CD14-positive monocyte (primary cell): ENCODE measurements at regions not wholly inside any gene's neighbourhood (a gene's known extent, or its start where the extent isn't known, plus 50 kb on each side); places are given as distances from the start of the nearest gene placed in this dataset.

ENCODE experiments used
- DNase-seq, 3 donors: peaks; one replicate each; pipeline ENCODE4 v3.0.0-alpha.2; 2011 to 2022
- H2AFZ ChIP-seq: 2 replicates; pipeline ENCODE4 v1.6.0; 2012; ENCODE audit warnings: mild to moderate bottlenecking, low read depth, low read length, inconsistent platforms; ENCODE audit not compliant: insufficient read depth, poor library complexity, severe bottlenecking
- H3K27ac ChIP-seq, 2 donors: 1 replicate in 1 of 2; 2 replicates in 1 of 2; pipeline ENCODE4 v1.5.1; 2012 to 2013; ENCODE audit warnings: low read length in 2 of 2, control low read depth in 1 of 2, inconsistent platforms in 1 of 2, low read depth in 1 of 2, mild to moderate bottlenecking in 1 of 2
- H3K27me3 ChIP-seq, 2 donors: one replicate each; pipeline versions ENCODE4 v1.6.0 to v1.6.1; 2011 to 2013; ENCODE audit warnings: low read length in 2 of 2; ENCODE audit not compliant: control insufficient read depth in 2 of 2, insufficient read depth in 2 of 2
- H3K36me3 ChIP-seq, 2 donors: replicated peaks in 1 of 2; 1 replicate in 1 of 2; 2 replicates in 1 of 2; pipeline versions ENCODE4 v1.5.1 to v1.6.1; 2012 to 2013; ENCODE audit warnings: low read length in 2 of 2, control low read depth in 1 of 2, inconsistent platforms in 1 of 2, mild to moderate bottlenecking in 1 of 2; ENCODE audit not compliant: insufficient read depth in 2 of 2, control insufficient read depth in 1 of 2
- H3K4me1 ChIP-seq, 2 donors: 1 replicate in 1 of 2; 2 replicates in 1 of 2; pipeline versions ENCODE4 v1.5.1 to v1.6.1; 2012 to 2013; ENCODE audit warnings: low read length in 2 of 2, control low read depth in 1 of 2, inconsistent platforms in 1 of 2, mild to moderate bottlenecking in 1 of 2, moderate library complexity in 1 of 2; ENCODE audit not compliant: insufficient read depth in 2 of 2, control insufficient read depth in 1 of 2
- H3K4me2 ChIP-seq: replicated peaks from 2 replicates; pipeline ENCODE3; 2012; ENCODE audit warnings: low read length, moderate library complexity, mild to moderate bottlenecking; ENCODE audit not compliant: poor library complexity, severe bottlenecking; ENCODE audit errors: extremely low read depth
- H3K4me3 ChIP-seq, 3 experiments: fragments of 200-600 bp in 1 of 3; sonication (generic) in 1 of 3; replicated peaks in 1 of 3; 1 replicate in 2 of 3; 2 replicates in 1 of 3; pipeline ENCODE4 v1.5.1; 2011 to 2013; ENCODE audit warnings: low read length in 3 of 3, mild to moderate bottlenecking in 3 of 3, control low read depth in 2 of 3, low read depth in 2 of 3, inconsistent platforms in 1 of 3, moderate library complexity in 1 of 3
- H3K79me2 ChIP-seq: 2 replicates; pipeline ENCODE4 v1.6.0; 2012; ENCODE audit warnings: mild to moderate bottlenecking, control low read depth, inconsistent platforms, low read length, moderate library complexity; ENCODE audit not compliant: insufficient read depth
- H3K9ac ChIP-seq: 2 replicates; pipeline ENCODE4 v1.6.0; 2017; ENCODE audit warnings: low read length, mild to moderate bottlenecking; ENCODE audit not compliant: insufficient read depth, poor library complexity, severe bottlenecking
- H3K9me3 ChIP-seq, 2 donors: replicated peaks in 1 of 2; 1 replicate in 1 of 2; 2 replicates in 1 of 2; pipeline versions ENCODE4 v1.5.1 to v1.6.1; 2012 to 2013; ENCODE audit warnings: low read length in 2 of 2, control low read depth in 1 of 2; ENCODE audit not compliant: control insufficient read depth in 1 of 2, insufficient read depth in 1 of 2
- H4K20me1 ChIP-seq: 2 replicates; pipeline ENCODE4 v1.6.0; 2012; ENCODE audit warnings: mild to moderate bottlenecking, low read length, control low read depth, moderate library complexity; ENCODE audit not compliant: insufficient read depth
- H3K27ac Mint-ChIP-seq, 7 donors: one replicate each; pipeline ENCODE4 v1.8.0; 2020; ENCODE audit warnings: mild to moderate bottlenecking in 7 of 7, mixed read lengths in 7 of 7, moderate library complexity in 6 of 7, inconsistent platforms in 2 of 7
- H3K27me3 Mint-ChIP-seq, 3 donors: one replicate each; pipeline ENCODE4 v1.8.0; 2021 to 2022; ENCODE audit warnings: low read depth in 3 of 3, mild to moderate bottlenecking in 3 of 3, mixed read lengths in 3 of 3, moderate library complexity in 3 of 3, inconsistent platforms in 1 of 3
- H3K36me3 Mint-ChIP-seq, 2 donors: one replicate each; pipeline ENCODE4 v1.8.0; 2020; ENCODE audit warnings: mixed read lengths in 2 of 2, inconsistent platforms in 1 of 2, mild to moderate bottlenecking in 1 of 2
- H3K4me1 Mint-ChIP-seq: one replicate; pipeline ENCODE4 v1.8.0; 2020; ENCODE audit warnings: mild to moderate bottlenecking, mixed read lengths
- H3K4me3 Mint-ChIP-seq, 2 donors: one replicate each; pipeline ENCODE4 v1.8.0; 2020; ENCODE audit warnings: mild to moderate bottlenecking in 2 of 2, mixed read lengths in 2 of 2, moderate library complexity in 1 of 2
- H3K9me3 Mint-ChIP-seq, 7 donors: one replicate each; pipeline ENCODE4 v1.8.0; 2020 to 2022; ENCODE audit warnings: mixed read lengths in 7 of 7, mild to moderate bottlenecking in 6 of 7, moderate library complexity in 6 of 7, inconsistent platforms in 2 of 7
- CTCF ChIP-seq: fragments of 200-600 bp; IDR thresholded peaks from one replicate; pipeline ENCODE4 v1.8.0; 2022; ENCODE audit warnings: antibody characterized with exemption, mild to moderate bottlenecking
- WGBS: methylation state at CpG from one replicate; pipeline ENCODE4 v1.1.5; 2013; ENCODE audit warnings: missing lambda C conversion rate; ENCODE audit not compliant: insufficient coverage; 5-methylcytosine and 5-hydroxymethylcytosine counted together
- intact Hi-C, 2 donors: fragments of 100-400 bp; cut with micrococcal nuclease; formaldehyde crosslinking; loops; one replicate each; pipeline versions ENCODE4 v1.15.0 to v1.15.1; 2023

- intact Hi-C loops, result no loop called here
Measured at GRCh38 chr21:32900814-32901213, 124.9 kb upstream of the OLIG2 start.

GRCh38 chr21:32907521-32907920, 118.2 kb upstream of the OLIG2 start:
- Histone ChIP-seq H3K36me3 (no peaks in the 10 kb centered on the region), H3K9me3 (no peaks in the 10 kb centered on the region), H3K4me3 (no peak overlapping the region), H3K9ac (no peak overlapping the region), H4K20me1 (no peaks in the 10 kb centered on the region), H2AFZ (no peak overlapping the region), H3K27ac (no peak overlapping the region), H3K4me1 (peaks cover 0 to 3% of the 10 kb centered on the region in 2 donors), H3K79me2 (no peaks in the 10 kb centered on the region), H3K4me2 (no peak overlapping the region), H3K27me3 (no peaks in the 10 kb centered on the region)
- whole genome bisulfite sequencing, result 90% methylated on average over 2 of the region's 3 CpGs
- no peak for DNase-seq
- Mint-ChIP-seq H3K27me3 (peaks cover 0 to 15% (median 10%) of the 10 kb centered on the region in 3 donors), H3K36me3 (no peaks in the 10 kb centered on the region), H3K4me3 (no peak overlapping the region), H3K4me1 (no peaks in the 10 kb centered on the region), H3K9me3 (peaks cover 0 to 4% (median 2%) of the 10 kb centered on the region in 7 donors), H3K27ac (no peak overlapping the region)
- no peak for TF ChIP-seq CTCF
- intact Hi-C loops, result no loop called here

More at GRCh38 chr21:32900814-32901213, 124.9 kb upstream of the OLIG2 start:
- Histone ChIP-seq H3K9ac (no peak overlapping the region), H3K4me3 (no peak overlapping the region), H3K9me3 (peaks cover 0 to under 1% of the 10 kb centered on the region in 2 donors), H3K36me3 (no peaks in the 10 kb centered on the region), H3K27me3 (no peaks in the 10 kb centered on the region), H3K4me2 (no peak overlapping the region), H3K27ac (no peak overlapping the region), H4K20me1 (no peaks in the 10 kb centered on the region), H3K79me2 (no peaks in the 10 kb centered on the region), H2AFZ (no peak overlapping the region), H3K4me1 (peaks cover 29 to 38% of the 10 kb centered on the region in 2 donors)
- no peak for DNase-seq
- WGBS, result 100% methylated on average over 1 of the region's 4 CpGs
- no peak for TF ChIP-seq CTCF
- Mint-ChIP-seq H3K36me3 (no peaks in the 10 kb centered on the region), H3K27ac (no peak overlapping the region), H3K27me3 (peaks cover 0 to 5% (median 2%) of the 10 kb centered on the region in 3 donors), H3K4me1 (peaks cover 14% of the 10 kb centered on the region), H3K9me3 (peaks cover 0 to 5% (median 2%) of the 10 kb centered on the region in 7 donors), H3K4me3 (no peak overlapping the region)
